Neural cell (in vitro differentiated cells): ENCODE measurements at regions not wholly inside any gene's neighbourhood (a gene's known extent, or its start where the extent isn't known, plus 50 kb on each side); places are given as distances from the start of the nearest gene placed in this dataset.

Experiments used
- H2AFZ ChIP-seq: fragments of 200-600, 300-800 bp; sonication (generic), shearing (Covaris generic); 2 replicates; pipeline ENCODE4 v1.6.0; 2014; ENCODE audit warnings: low read depth, mild to moderate bottlenecking, antibody characterized with exemption, low read length, moderate library complexity
- H3F3A ChIP-seq: fragments of 200-600 bp; shearing (Covaris generic); 2 replicates; pipeline ENCODE4 v1.6.1; 2016; ENCODE audit warnings: mild to moderate bottlenecking, moderate library complexity, mixed read lengths, antibody characterized with exemption, low read length; ENCODE audit not compliant: insufficient read depth, poor library complexity, severe bottlenecking
- H3K27ac ChIP-seq: fragments of 200-600, 300-800 bp; sonication (generic), shearing (Covaris generic); 2 replicates; pipeline ENCODE4 v1.5.1; 2014; ENCODE audit warnings: mild to moderate bottlenecking, low read length, moderate library complexity
- H3K27me3 ChIP-seq: fragments of 300-800, 200-600 bp; sonication (generic), shearing (Covaris generic); 2 replicates; pipeline ENCODE4 v1.6.0; 2014; ENCODE audit warnings: mild to moderate bottlenecking, low read depth, low read length, moderate library complexity; ENCODE audit not compliant: insufficient read depth
- H3K36me3 ChIP-seq: fragments of 300-800, 200-600 bp; sonication (generic), shearing (Covaris generic); 2 replicates; pipeline ENCODE4 v1.5.1; 2014; ENCODE audit warnings: mild to moderate bottlenecking, antibody characterized with exemption, low read length, moderate library complexity; ENCODE audit not compliant: insufficient read depth
- H3K4me2 ChIP-seq: fragments of 300-800, 200-600 bp; sonication (generic), shearing (Covaris generic); 2 replicates; pipeline ENCODE4 v1.6.0; 2014; ENCODE audit warnings: mild to moderate bottlenecking, low read length
- H3K4me3 ChIP-seq: fragments of 300-800, 200-600 bp; sonication (generic), shearing (Covaris generic); 2 replicates; pipeline ENCODE4 v1.5.1; 2014; ENCODE audit warnings: mild to moderate bottlenecking, low read length, moderate library complexity
- H3K79me2 ChIP-seq: fragments of 200-600 bp; shearing (Covaris generic); replicated peaks from 2 replicates; pipeline ENCODE4 v1.6.0; 2014; ENCODE audit warnings: mild to moderate bottlenecking, low read length, moderate library complexity; ENCODE audit not compliant: insufficient read depth
- H3K9ac ChIP-seq: fragments of 300-800, 200-600 bp; sonication (generic), shearing (Covaris generic); 2 replicates; pipeline ENCODE4 v1.6.1; 2016; ENCODE audit warnings: mild to moderate bottlenecking, low read length, mixed read lengths
- H3K9me2 ChIP-seq: fragments of 200-600 bp; shearing (Covaris generic); 2 replicates; pipeline ENCODE4 v1.6.1; 2016; ENCODE audit warnings: mild to moderate bottlenecking, low read length, mixed read lengths; ENCODE audit not compliant: insufficient read depth
- H3K9me3 ChIP-seq: fragments of 200-600, 300-800 bp; sonication (generic), shearing (Covaris generic); 2 replicates; pipeline ENCODE4 v1.6.1; 2016; ENCODE audit warnings: mild to moderate bottlenecking, mixed run types, low read length, moderate library complexity, mixed read lengths
- H4K20me1 ChIP-seq: fragments of 200-600 bp; shearing (Covaris generic); 2 replicates; pipeline ENCODE4 v1.6.1; 2016; ENCODE audit warnings: mild to moderate bottlenecking, mixed run types; ENCODE audit not compliant: insufficient read depth
- CTCF ChIP-seq: fragments of 450-650 bp; IDR thresholded peaks from 2 replicates; pipeline ENCODE4 v1.5.1; 2014; ENCODE audit warnings: antibody characterized with exemption, mild to moderate bottlenecking, moderate library complexity; ENCODE audit not compliant: poor library complexity, severe bottlenecking
- EP300 ChIP-seq: fragments of 450-650 bp; conservative IDR thresholded peaks from 2 replicates; pipeline ENCODE4 v1.6.1; 2014; ENCODE audit warnings: antibody characterized with exemption, mild to moderate bottlenecking, moderate library complexity; ENCODE audit not compliant: poor library complexity, severe bottlenecking
- EZH2 ChIP-seq: fragments of 200-600, 300-800 bp; shearing (Covaris generic), sonication (generic); IDR thresholded peaks from 2 replicates; pipeline ENCODE4 v1.6.1; 2014; ENCODE audit warnings: antibody characterized with exemption, low read length, borderline replicate concordance, mild to moderate bottlenecking; ENCODE audit not compliant: insufficient read depth, poor library complexity, severe bottlenecking
- MXI1 ChIP-seq: fragments of 450-650 bp; conservative IDR thresholded peaks from 2 replicates; pipeline ENCODE4 v1.6.1; 2014; ENCODE audit warnings: antibody characterized with exemption, mild to moderate bottlenecking; ENCODE audit not compliant: poor library complexity, severe bottlenecking
- POLR2AphosphoS5 ChIP-seq: IDR thresholded peaks from 2 replicates; pipeline ENCODE4 v1.6.1; 2012
- RAD21 ChIP-seq: fragments of 450-650 bp; conservative IDR thresholded peaks from 2 replicates; pipeline ENCODE4 v1.6.1; 2014; ENCODE audit warnings: antibody characterized with exemption, mild to moderate bottlenecking, moderate library complexity
- REST ChIP-seq: IDR thresholded peaks from 2 replicates; pipeline ENCODE4 v1.6.1; 2012; ENCODE audit warnings: borderline replicate concordance
- SMC3 ChIP-seq: fragments of 450-650 bp; conservative IDR thresholded peaks from 2 replicates; pipeline ENCODE4 v1.6.1; 2014; ENCODE audit warnings: antibody characterized with exemption, mild to moderate bottlenecking, moderate library complexity; ENCODE audit not compliant: poor library complexity
- TAF1 ChIP-seq: IDR thresholded peaks from 2 replicates; pipeline ENCODE4 v1.6.1; 2012; ENCODE audit warnings: low read depth

GRCh38 chr12:105854071-105854470 lies 284.7 kb downstream of the NUAK1 start:
- no peak overlapping the region for H3K9ac ChIP-seq
- H3K36me3 ChIP-seq = no peaks in the 10 kb centered on the region
- no peaks in the 10 kb centered on the region for H3F3A ChIP-seq
- no peaks in the 10 kb centered on the region for H4K20me1 ChIP-seq
- no peak overlapping the region for H3K4me2 ChIP-seq
- no peak overlapping the region for H3K27ac ChIP-seq
- no peaks in the 10 kb centered on the region for H3K27me3 ChIP-seq
- no peaks in the 10 kb centered on the region for H3K79me2 ChIP-seq
- H3K9me3 ChIP-seq = no peaks in the 10 kb centered on the region
- H3K9me2 ChIP-seq = no peaks in the 10 kb centered on the region
- H3K4me3 ChIP-seq = no peak overlapping the region
- no peak overlapping the region for H2AFZ ChIP-seq
- TF ChIP-seq REST (no peak), SMC3 (no peak), EZH2 (no peak), TAF1 (no peak), POLR2AphosphoS5 (no peak), CTCF (no peak), EP300 (no peak), MXI1 (no peak), RAD21 (no peak)

GRCh38 chr12:105855361-105856047 lies 283.2 kb downstream of the NUAK1 start:
- Histone ChIP-seq H3K9ac (no peak overlapping the region), H3K36me3 (no peaks in the 10 kb centered on the region), H4K20me1 (no peaks in the 10 kb centered on the region), H3K79me2 (no peaks in the 10 kb centered on the region), H3K27me3 (no peaks in the 10 kb centered on the region), H3K4me3 (no peak overlapping the region), H3F3A (no peaks in the 10 kb centered on the region), H3K9me3 (no peaks in the 10 kb centered on the region), H3K27ac (no peak overlapping the region), H3K4me2 (no peak overlapping the region), H2AFZ (no peak overlapping the region), H3K9me2 (no peaks in the 10 kb centered on the region)
- no peak for TF ChIP-seq POLR2AphosphoS5
- no peak for TF ChIP-seq MXI1
- no peak for TF ChIP-seq TAF1
- no peak for TF ChIP-seq CTCF
- TF ChIP-seq EP300 = no peak
- no peak for TF ChIP-seq RAD21
- no peak for TF ChIP-seq REST
- no peak for TF ChIP-seq EZH2
